ENCODE measurements at regions not wholly inside any gene's neighbourhood (a gene's known extent, or its start where the extent isn't known, plus 50 kb on each side); places are given as distances from the start of the nearest gene placed in this dataset.

- Histone ChIP-seq H3K4me3 (ENCODE audit: low read length) (no peak overlapping the region), H3K27me3 (ENCODE audit: control insufficient read depth, low read length) (no peaks in the 10 kb centered on the region), H3K36me3 (ENCODE audit: control insufficient read depth, low read length) (no peaks in the 10 kb centered on the region), H3K4me2 (ENCODE audit: low read length) (no peak overlapping the region), H3K9me2 (replicated peaks; ENCODE audit: control insufficient read depth, low read length) (no peaks in the 10 kb centered on the region), H3K79me2 (ENCODE audit: control insufficient read depth, low read length) (no peaks in the 10 kb centered on the region), H3K9me3 (ENCODE audit: control insufficient read depth, insufficient read depth, low read length) (no peaks in the 10 kb centered on the region), H4K20me1 (ENCODE audit: control insufficient read depth, insufficient read depth, low read depth, low read length) (no peaks in the 10 kb centered on the region), H3F3A (ENCODE audit: control insufficient read depth, insufficient read depth) (no peaks in the 10 kb centered on the region), H3K27ac (ENCODE audit: low read depth, low read length) (no peak overlapping the region), H3K4me1 (ENCODE audit: control insufficient read depth, low read length) (no peaks in the 10 kb centered on the region)
- TF ChIP-seq CTCF (IDR thresholded peaks at IDR 0.05; ENCODE audit: low read depth, low read length, poor library complexity, severe bottlenecking) (no peak), EZH2phosphoT487 (IDR thresholded peaks at IDR 0.05; ENCODE audit: borderline replicate concordance, low read length) (no peak)
Observed at GRCh38 chr18:78146136-78147085, 833.2 kb upstream of the SALL3 start.

GRCh38 chr18:78150590-78150989, 829.0 kb upstream of the SALL3 start:
- H3F3A ChIP-seq (ENCODE audit: control insufficient read depth, insufficient read depth): no peaks in the 10 kb centered on the region
- TF ChIP-seq EZH2phosphoT487 (IDR thresholded peaks at IDR 0.05; ENCODE audit: borderline replicate concordance, low read length): no peak
- TF ChIP-seq CTCF (IDR thresholded peaks at IDR 0.05; ENCODE audit: low read depth, low read length, poor library complexity, severe bottlenecking): no peak
- no peak overlapping the region for H3K4me2 ChIP-seq (ENCODE audit: low read length)
- H3K27ac ChIP-seq (ENCODE audit: low read depth, low read length): no peak overlapping the region
- H3K27me3 ChIP-seq (ENCODE audit: control insufficient read depth, low read length): no peaks in the 10 kb centered on the region
- H3K4me1 ChIP-seq (ENCODE audit: control insufficient read depth, low read length): no peaks in the 10 kb centered on the region
- no peaks in the 10 kb centered on the region for H3K36me3 ChIP-seq (ENCODE audit: control insufficient read depth, low read length)
- no peak overlapping the region for H3K4me3 ChIP-seq (ENCODE audit: low read length)
- no peaks in the 10 kb centered on the region for H4K20me1 ChIP-seq (ENCODE audit: control insufficient read depth, insufficient read depth, low read depth, low read length)
- peaks cover 4% of the 10 kb centered on the region; the same call in 1 of the 2 replicates for H3K9me3 ChIP-seq (ENCODE audit: control insufficient read depth, insufficient read depth, low read length)
- H3K79me2 ChIP-seq (ENCODE audit: control insufficient read depth, low read length): no peaks in the 10 kb centered on the region
- no peaks in the 10 kb centered on the region for H3K9me2 ChIP-seq (replicated peaks; ENCODE audit: control insufficient read depth, low read length)

- Histone ChIP-seq H3K36me3 (ENCODE audit: control insufficient read depth, low read length) (no peaks in the 10 kb centered on the region), H4K20me1 (ENCODE audit: control insufficient read depth, insufficient read depth, low read depth, low read length) (no peaks in the 10 kb centered on the region), H3K79me2 (ENCODE audit: control insufficient read depth, low read length) (no peaks in the 10 kb centered on the region), H3K27me3 (ENCODE audit: control insufficient read depth, low read length) (no peaks in the 10 kb centered on the region), H3K9me2 (replicated peaks; ENCODE audit: control insufficient read depth, low read length) (no peaks in the 10 kb centered on the region), H3F3A (ENCODE audit: control insufficient read depth, insufficient read depth) (no peaks in the 10 kb centered on the region), H3K9me3 (ENCODE audit: control insufficient read depth, insufficient read depth, low read length) (peaks cover 4% of the 10 kb centered on the region; the same call in 1 of the 2 replicates), H3K4me1 (ENCODE audit: control insufficient read depth, low read length) (no peaks in the 10 kb centered on the region), H3K4me3 (ENCODE audit: low read length) (no peak overlapping the region), H3K27ac (ENCODE audit: low read depth, low read length) (no peak overlapping the region), H3K4me2 (ENCODE audit: low read length) (no peak overlapping the region)
- TF ChIP-seq CTCF (IDR thresholded peaks at IDR 0.05; ENCODE audit: low read depth, low read length, poor library complexity, severe bottlenecking) (no peak), EZH2phosphoT487 (IDR thresholded peaks at IDR 0.05; ENCODE audit: borderline replicate concordance, low read length) (no peak)
Observed at GRCh38 chr18:78151234-78151633, 828.4 kb upstream of the SALL3 start.
